ENCODE measurements at regions not wholly inside any gene's neighbourhood (a gene's known extent, or its start where the extent isn't known, plus 50 kb on each side); places are given as distances from the start of the nearest gene placed in this dataset.
"Not testable (repeated sequence)": the region's sequence is repeated elsewhere in the genome, so short reads cannot be mapped to it uniquely, and the experiment has no call there.

GRCh38 chr5:16987776-16988175 is 51.7 kb upstream of the MYO10 start:
- Mint-ChIP-seq H3K27ac (no peak overlapping the region), H3K36me3 (ENCODE audit: low read depth) (no peaks in the 10 kb centered on the region), H3K4me3 (no peak overlapping the region), H3K9me3 (no peaks in the 10 kb centered on the region), H3K4me1 (peaks cover 4% of the 10 kb centered on the region), H3K27me3 (no peaks in the 10 kb centered on the region)
- no peak for DNase-seq
- intact Hi-C loops (cut with micrococcal nuclease), result no loop called here

GRCh38 chr5:16990817-16991520 is 54.9 kb upstream of the MYO10 start:
- H3K36me3 Mint-ChIP-seq (ENCODE audit: low read depth); H3K4me3 Mint-ChIP-seq; DNase-seq; H3K4me1 Mint-ChIP-seq; H3K27me3 Mint-ChIP-seq; H3K27ac Mint-ChIP-seq; intact Hi-C loops (cut with micrococcal nuclease); H3K9me3 Mint-ChIP-seq: not testable (repeated sequence)

GRCh38 chr5:16992006-16992405 is 55.9 kb upstream of the MYO10 start:
- intact Hi-C loops (cut with micrococcal nuclease), result no loop called here
- Mint-ChIP-seq H3K27me3 (peaks cover 6% of the 10 kb centered on the region), H3K9me3 (no peaks in the 10 kb centered on the region), H3K4me1 (peaks cover 4% of the 10 kb centered on the region), H3K4me3 (no peak overlapping the region), H3K36me3 (ENCODE audit: low read depth) (no peaks in the 10 kb centered on the region), H3K27ac (no peak overlapping the region)
- DNase-seq, result no peak

DNA sequence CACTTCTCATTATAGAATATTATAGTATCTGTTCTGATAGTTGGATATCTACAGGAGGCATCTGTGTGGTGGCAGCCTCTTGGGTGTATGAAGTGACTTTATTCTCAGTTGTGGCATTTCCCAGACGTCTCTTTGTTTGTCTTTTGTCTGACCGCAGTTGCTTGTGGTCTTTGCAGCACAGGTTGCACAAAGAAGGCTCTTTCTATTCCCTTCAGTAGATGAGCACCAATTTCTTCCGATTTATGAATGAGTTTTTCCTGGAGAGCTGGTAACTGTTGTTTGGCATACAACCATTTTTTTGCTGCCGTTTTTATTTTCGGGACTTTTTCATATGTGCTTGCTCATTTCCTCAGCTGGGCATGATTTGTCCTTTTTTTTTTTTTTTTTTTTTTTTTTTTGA is 56.4 kb upstream of the MYO10 start:
- Mint-ChIP-seq H3K27me3 (peaks cover 6% of the 10 kb centered on the region), H3K36me3 (ENCODE audit: low read depth) (no peaks in the 10 kb centered on the region), H3K9me3 (no peaks in the 10 kb centered on the region), H3K27ac (no peak overlapping the region), H3K4me3 (no peak overlapping the region), H3K4me1 (peaks cover 4% of the 10 kb centered on the region)
- intact Hi-C loops (cut with micrococcal nuclease), result no loop called here
- DNase-seq, result peak; percentile 62

- Mint-ChIP-seq H3K9me3 (no peaks in the 10 kb centered on the region), H3K27me3 (peaks cover 6% of the 10 kb centered on the region), H3K4me3 (no peak overlapping the region), H3K4me1 (peaks cover 4% of the 10 kb centered on the region), H3K27ac (no peak overlapping the region), H3K36me3 (ENCODE audit: low read depth) (no peaks in the 10 kb centered on the region)
- intact Hi-C loops (cut with micrococcal nuclease), result no loop called here
- no peak for DNase-seq
Measured at GRCh38 chr5:16994565-16994964, 58.5 kb upstream of the MYO10 start.

DNA sequence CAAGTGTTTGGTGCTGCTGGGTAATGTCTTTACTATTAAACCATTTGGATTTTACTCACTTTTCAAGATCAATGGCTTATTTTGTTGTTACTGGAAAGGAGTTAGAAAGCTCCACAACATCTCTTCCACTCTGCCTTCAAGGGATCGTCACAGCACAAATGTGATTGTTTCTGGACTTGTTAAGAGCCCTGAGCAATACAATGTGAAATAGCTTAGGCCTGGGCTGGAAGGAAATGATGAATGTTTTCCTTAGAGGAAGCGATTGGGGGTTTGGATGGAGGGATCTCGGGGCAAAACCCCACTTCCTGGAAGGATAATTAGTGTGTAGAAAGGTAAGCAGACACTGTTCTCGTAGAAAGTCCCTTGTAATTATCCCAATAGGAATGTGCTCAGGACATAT is 59.3 kb upstream of the MYO10 start:
- no peak for DNase-seq
- intact Hi-C loops (cut with micrococcal nuclease), result no loop called here
- H3K4me3 Mint-ChIP-seq, result no peak overlapping the region
- no peaks in the 10 kb centered on the region for H3K36me3 Mint-ChIP-seq (ENCODE audit: low read depth)
- peaks cover 6% of the 10 kb centered on the region for H3K27me3 Mint-ChIP-seq
- H3K9me3 Mint-ChIP-seq, result no peaks in the 10 kb centered on the region
- no peak overlapping the region for H3K27ac Mint-ChIP-seq
- H3K4me1 Mint-ChIP-seq, result peaks cover 4% of the 10 kb centered on the region

DNA sequence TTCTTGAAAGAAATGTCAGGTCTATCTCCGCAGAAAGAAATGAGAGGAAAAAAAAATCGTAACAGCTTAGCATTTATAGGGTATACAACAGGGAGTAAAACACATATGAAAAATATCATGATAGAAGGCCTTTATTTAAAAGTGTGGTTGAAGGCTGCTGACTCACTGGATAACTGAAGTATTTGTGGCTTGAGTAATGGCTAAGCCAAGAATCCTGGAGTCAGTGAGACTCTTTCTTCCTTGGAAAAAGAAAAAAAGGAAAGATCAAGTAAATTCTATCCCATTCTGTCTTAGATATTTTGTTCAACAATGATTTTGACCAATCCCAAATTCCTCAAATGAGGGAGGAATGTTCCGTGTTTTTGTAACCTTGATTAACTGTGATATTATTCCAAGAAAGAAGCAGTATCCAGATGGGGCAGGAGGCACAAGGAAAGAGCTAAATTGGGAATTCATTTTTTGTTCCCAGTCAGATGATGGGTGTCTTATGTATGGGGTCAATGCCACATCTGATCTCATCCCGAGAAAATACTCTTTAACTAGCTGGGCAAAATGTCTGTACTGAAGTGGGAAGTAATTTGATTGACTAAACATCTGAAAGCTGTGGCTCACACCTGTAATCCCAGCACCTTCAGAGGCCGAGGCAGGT is 64.3 kb upstream of the MYO10 start:
- Mint-ChIP-seq H3K27ac (no peak overlapping the region), H3K27me3 (no peaks in the 10 kb centered on the region), H3K9me3 (no peaks in the 10 kb centered on the region), H3K4me1 (no peaks in the 10 kb centered on the region), H3K4me3 (no peak overlapping the region), H3K36me3 (ENCODE audit: low read depth) (no peaks in the 10 kb centered on the region)
- no peak for DNase-seq
- intact Hi-C loops (cut with micrococcal nuclease), result no loop called here

GRCh38 chr5:17001428-17001827 is 65.3 kb upstream of the MYO10 start:
- no peaks in the 10 kb centered on the region for H3K9me3 Mint-ChIP-seq
- H3K27ac Mint-ChIP-seq, result no peak overlapping the region
- H3K4me1 Mint-ChIP-seq, result no peaks in the 10 kb centered on the region
- intact Hi-C loops (cut with micrococcal nuclease), result no loop called here
- no peak overlapping the region for H3K4me3 Mint-ChIP-seq
- no peaks in the 10 kb centered on the region for H3K36me3 Mint-ChIP-seq (ENCODE audit: low read depth)
- no peak for DNase-seq
- H3K27me3 Mint-ChIP-seq, result no peaks in the 10 kb centered on the region

DNA sequence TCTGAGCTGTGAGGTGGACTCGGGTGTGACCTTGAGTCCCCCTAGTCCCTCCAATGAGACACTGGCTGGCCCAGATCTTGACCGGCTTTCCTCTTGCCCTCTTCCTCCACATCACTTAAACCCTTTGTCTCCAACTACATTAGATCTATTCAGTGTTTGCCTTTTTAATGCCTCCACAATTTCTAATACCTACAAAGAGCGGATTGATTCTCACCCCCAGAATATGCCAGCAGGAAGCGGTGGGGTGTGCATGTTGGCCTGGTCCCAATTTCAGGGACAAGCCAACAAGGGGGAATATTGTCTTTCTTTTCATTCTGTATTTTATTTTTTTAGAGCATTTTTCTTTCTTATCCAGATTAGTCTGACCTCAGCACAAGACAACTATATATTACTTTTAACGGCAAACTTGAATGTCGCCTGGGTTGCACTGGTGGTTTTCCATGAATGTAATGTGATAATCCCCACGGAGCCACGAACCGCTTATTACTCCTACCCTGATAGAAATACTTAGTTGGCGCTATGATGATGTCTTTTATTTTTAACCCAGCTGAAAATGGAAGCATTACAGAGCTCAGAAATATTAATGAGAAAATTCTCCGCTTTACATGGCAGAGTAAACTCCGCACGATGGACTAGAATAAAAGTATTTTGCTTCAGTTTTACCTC is 68.5 kb upstream of the MYO10 start:
- no peak for DNase-seq
- Mint-ChIP-seq H3K27ac (no peak overlapping the region), H3K4me1 (no peaks in the 10 kb centered on the region), H3K4me3 (no peak overlapping the region), H3K36me3 (ENCODE audit: low read depth) (no peaks in the 10 kb centered on the region), H3K9me3 (no peaks in the 10 kb centered on the region), H3K27me3 (no peaks in the 10 kb centered on the region)
- intact Hi-C loops (cut with micrococcal nuclease), result no loop called here

DNA sequence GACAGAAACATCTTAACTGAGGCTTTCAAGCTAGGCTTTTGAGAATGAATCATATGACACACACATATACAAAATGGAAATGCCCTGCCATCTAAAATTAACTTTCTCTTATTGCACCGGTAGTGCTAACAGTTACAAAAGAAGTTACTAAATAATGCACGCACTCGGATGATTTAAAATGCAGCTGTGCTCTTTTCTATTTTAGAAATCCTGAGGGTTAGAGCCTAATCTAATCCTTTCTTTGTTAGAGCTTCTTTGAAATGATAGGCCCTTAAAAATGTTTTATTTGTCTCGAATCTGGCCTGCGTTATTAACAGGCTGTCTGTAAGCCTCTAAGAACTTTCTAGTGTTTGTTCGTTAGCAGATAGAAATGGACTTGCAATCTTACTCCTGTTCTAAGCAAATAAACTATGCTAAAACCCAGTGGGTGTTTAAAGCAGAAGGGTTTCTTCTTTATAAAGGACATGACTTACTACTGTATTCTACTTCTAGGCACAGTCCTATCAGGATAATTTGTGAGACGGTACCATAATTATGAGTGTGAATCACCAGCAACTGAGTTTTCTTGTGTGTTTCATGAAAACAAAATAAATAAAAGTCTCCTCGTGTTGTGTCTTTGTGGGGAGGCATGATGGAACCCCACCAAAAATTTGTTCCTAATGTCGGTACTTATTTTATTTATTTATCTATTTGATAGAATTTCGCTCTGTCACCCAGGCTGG is 69.2 kb upstream of the MYO10 start:
- Mint-ChIP-seq H3K4me1 (no peaks in the 10 kb centered on the region), H3K4me3 (no peak overlapping the region), H3K36me3 (ENCODE audit: low read depth) (no peaks in the 10 kb centered on the region), H3K27me3 (no peaks in the 10 kb centered on the region), H3K27ac (no peak overlapping the region), H3K9me3 (no peaks in the 10 kb centered on the region)
- intact Hi-C loops (cut with micrococcal nuclease), result no loop called here
- no peak for DNase-seq

DNA sequence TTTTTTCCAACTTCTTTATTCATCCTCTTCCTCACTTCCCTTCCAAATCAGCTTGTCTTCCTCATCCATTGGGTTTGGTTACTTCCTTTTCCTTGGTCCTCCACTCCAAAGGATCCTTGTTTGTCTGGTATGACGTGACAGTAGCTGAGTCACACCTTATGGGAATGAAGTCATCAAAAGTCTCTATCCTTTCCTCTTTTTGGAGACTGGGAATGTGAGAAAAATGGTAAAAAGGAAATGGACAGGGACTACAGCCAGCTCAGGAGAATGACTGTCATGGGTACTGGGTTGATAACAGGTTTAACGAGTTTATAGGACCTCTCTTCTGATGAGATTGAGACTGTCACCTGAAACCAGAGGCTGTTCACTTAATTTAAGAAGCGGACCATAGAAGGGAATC is 76.2 kb upstream of the MYO10 start:
- H3K9me3 Mint-ChIP-seq, result no peaks in the 10 kb centered on the region
- intact Hi-C loops (cut with micrococcal nuclease), result no loop called here
- H3K4me1 Mint-ChIP-seq, result no peaks in the 10 kb centered on the region
- DNase-seq, result no peak
- no peak overlapping the region for H3K27ac Mint-ChIP-seq
- H3K4me3 Mint-ChIP-seq, result no peak overlapping the region
- no peaks in the 10 kb centered on the region for H3K36me3 Mint-ChIP-seq (ENCODE audit: low read depth)
- no peaks in the 10 kb centered on the region for H3K27me3 Mint-ChIP-seq

GRCh38 chr5:17014686-17015085 is 78.6 kb upstream of the MYO10 start:
- Mint-ChIP-seq H3K36me3 (ENCODE audit: low read depth) (no peaks in the 10 kb centered on the region), H3K9me3 (no peaks in the 10 kb centered on the region), H3K27ac (no peak overlapping the region), H3K4me1 (no peaks in the 10 kb centered on the region), H3K27me3 (no peaks in the 10 kb centered on the region), H3K4me3 (no peak overlapping the region)
- intact Hi-C loops (cut with micrococcal nuclease), result no loop called here
- no peak for DNase-seq

- Mint-ChIP-seq H3K27ac (no peak overlapping the region), H3K36me3 (ENCODE audit: low read depth) (no peaks in the 10 kb centered on the region), H3K4me1 (no peaks in the 10 kb centered on the region), H3K9me3 (no peaks in the 10 kb centered on the region), H3K27me3 (no peaks in the 10 kb centered on the region), H3K4me3 (no peak overlapping the region)
- no peak for DNase-seq
- intact Hi-C loops (cut with micrococcal nuclease), result no loop called here
Measured at GRCh38 chr5:17018871-17019270, 82.8 kb upstream of the MYO10 start.

DNA sequence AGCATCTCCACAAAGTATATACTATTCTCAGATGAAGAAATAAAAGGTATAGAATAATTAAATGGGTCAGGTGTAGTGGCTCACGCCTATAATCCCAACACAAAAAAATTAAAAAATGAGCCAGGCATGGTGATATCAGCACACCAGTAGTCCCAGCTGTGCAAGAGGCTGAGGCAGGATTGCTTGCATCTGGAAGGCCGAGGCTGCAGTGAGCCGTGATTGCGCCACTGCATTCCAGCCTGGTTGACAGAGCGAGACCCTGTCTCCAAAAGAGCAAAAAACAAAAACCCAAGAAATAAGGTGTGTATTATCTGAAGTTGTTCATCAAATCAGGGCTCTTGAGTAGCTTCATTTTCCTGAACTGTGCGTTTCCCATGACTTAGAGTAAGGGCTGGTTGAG is 83.2 kb upstream of the MYO10 start:
- intact Hi-C loops (cut with micrococcal nuclease), result no loop called here
- Mint-ChIP-seq H3K4me3 (no peak overlapping the region), H3K27ac (no peak overlapping the region), H3K27me3 (no peaks in the 10 kb centered on the region), H3K9me3 (no peaks in the 10 kb centered on the region), H3K36me3 (ENCODE audit: low read depth) (no peaks in the 10 kb centered on the region), H3K4me1 (no peaks in the 10 kb centered on the region)
- no peak for DNase-seq

All from activated CD4-positive, alpha-beta T cell treated with anti-CD3 and anti-CD28 coated beads, Interleukin-2, amount 10 ng/mL, durations not matched to agents 24 days and 14 days (primary cell).